ENCODE measurements at regions not wholly inside any gene's neighbourhood (a gene's known extent, or its start where the extent isn't known, plus 50 kb on each side); places are given as distances from the start of the nearest gene placed in this dataset.

GRCh38 chr12:11543457-11544158 lies 105.9 kb upstream of the ETV6 start:
- H3K4me2 ChIP-seq (ENCODE audit: insufficient read depth, low read length), result no peak overlapping the region
- no peak overlapping the region for H3K4me3 ChIP-seq (replicated peaks in 1 of 3; ENCODE audit: insufficient read depth in 1 of 3, low read depth in 1 of 3, low read length in 3 of 3)
- H3K9me1 ChIP-seq (replicated peaks; ENCODE audit: control insufficient read depth, extremely low read depth, insufficient read depth, low read length), result no peaks in the 10 kb centered on the region
- CTCF ChIA-PET, result no interaction called here
- BruUV-seq (replicated peaks), result no TSS peak
- dilution Hi-C loops (cut with MboI; ENCODE audit: extremely low pct_ligation_motif_present, low sequenced_read_pairs), result no loop called here
- H4K20me1 ChIP-seq (replicated peaks; ENCODE audit: control insufficient read depth, extremely low read depth, insufficient read depth, low read length), result no peaks in the 10 kb centered on the region
- POLR2A ChIA-PET, result no interaction called here
- TF ChIP-seq MAX (IDR thresholded peaks at IDR 0.05; ENCODE audit: insufficient read depth, insufficient read length) (no peak), FOS (IDR thresholded peaks at IDR 0.05; ENCODE audit: borderline replicate concordance, insufficient read depth, low read length) (no peak), CTCF (IDR thresholded peaks at IDR 0.05; ENCODE audit: extremely low read depth in 1 of 2, insufficient read depth in 1 of 2, low read depth in 1 of 2, low read length in 2 of 2) (no peak), MYC (IDR thresholded peaks at IDR 0.05; ENCODE audit: low read depth, low read length) (no peak), POLR2A (IDR thresholded peaks at IDR 0.05; ENCODE audit: low read depth, low read length) (no peak), EZH2 (IDR thresholded peaks at IDR 0.05; ENCODE audit: borderline replicate concordance, low read depth, low read length, severe bottlenecking) (no peak), JUN (IDR thresholded peaks at IDR 0.05; ENCODE audit: borderline replicate concordance, insufficient read depth, insufficient read length, low read depth) (no peak), POLR2AphosphoS5 (IDR thresholded peaks at IDR 0.05; ENCODE audit: insufficient read depth, low read depth, low read length) (no peak), GATA2 (IDR thresholded peaks at IDR 0.05; ENCODE audit: insufficient read depth, insufficient read length, low read depth, low read length) (no peak)
- peaks cover 12% of the 10 kb centered on the region for H3K4me1 ChIP-seq (ENCODE audit: control insufficient read depth, extremely low read depth, insufficient read depth, low read length)
- intact Hi-C loops (cut with micrococcal nuclease), result no loop called here
- FAIRE-seq (no peak), DNase-seq (ENCODE audit: low read depth, low spot score) (no peak)
- H3K36me3 ChIP-seq (ENCODE audit: control insufficient read depth in 2 of 2, extremely low read depth in 1 of 2, insufficient read depth in 2 of 2, low read length in 2 of 2), result no peaks in the 10 kb centered on the region
- no peak overlapping the region for H2AFZ ChIP-seq (ENCODE audit: low read depth, low read length)
- H3K9me3 ChIP-seq (replicated peaks; ENCODE audit: control insufficient read depth, insufficient read depth, low read length), result no peaks in the 10 kb centered on the region
- H3K27me3 ChIP-seq (ENCODE audit: control insufficient read depth in 2 of 2, insufficient read depth in 2 of 2, low read length in 2 of 2), result no peaks in the 10 kb centered on the region
- no peak overlapping the region for H3K27ac ChIP-seq (ENCODE audit: insufficient read depth, low read depth, low read length)
- H3K9ac ChIP-seq (replicated peaks; ENCODE audit: extremely low read depth, insufficient read depth, low read length), result no peak overlapping the region
- no peaks in the 10 kb centered on the region for H3K79me2 ChIP-seq (ENCODE audit: control insufficient read depth, insufficient read depth, low read length)

All from endothelial cell of umbilical vein (primary cell).